Pancreas (tissue), 10 donors: ENCODE measurements at regions not wholly inside any gene's neighbourhood (a gene's known extent, or its start where the extent isn't known, plus 50 kb on each side); places are given as distances from the start of the nearest gene placed in this dataset.

ENCODE experiments used
- ATAC-seq, 4 donors: fragments of 200-7000 bp; cut with Tn5 transposase; one replicate each; pipeline versions ENCODE4 v1.8.0 to v1.9.1; 2020; ENCODE audit warnings: mild to moderate bottlenecking in 4 of 4, moderate library complexity in 4 of 4
- DNase-seq, 6 donors: peaks; one replicate each; pipeline ENCODE4 v3.0.0-alpha.2; 2020
- FAIRE-seq: peaks from 2 replicates; lab custom pipeline; 2012; peaks lifted over from hg19 to GRCh38; lab: Jason Lieb, UNC
- H3K27ac ChIP-seq, 4 donors: fragments of 200-600 bp; sonication (generic); 1 replicate in 3 of 4; 2 replicates in 1 of 4; pipeline versions ENCODE4 v1.5.0 to v1.8.0; 2020
- H3K27me3 ChIP-seq, 4 donors: fragments of 200-600 bp; one replicate each; pipeline ENCODE4 v1.8.0; 2021
- H3K36me3 ChIP-seq, 3 donors: fragments of 200-600 bp; sonication (generic) in 1 of 3; one replicate each; pipeline versions ENCODE4 v1.5.0 to v1.8.0; 2020 to 2021
- H3K4me1 ChIP-seq, 3 donors: fragments of 200-600 bp; one replicate each; pipeline ENCODE4 v1.8.0; 2021
- H3K4me3 ChIP-seq, 4 donors: fragments of 200-600 bp; sonication (generic) in 2 of 4; one replicate each; pipeline versions ENCODE4 v1.5.0 to v1.8.0; 2020 to 2021
- H3K9me3 ChIP-seq, 4 donors: fragments of 200-600 bp; one replicate each; pipeline ENCODE4 v1.8.0; 2021
- CTCF ChIP-seq, 4 donors: fragments of 200-600 bp; sonication (generic) in 3 of 4; IDR thresholded peaks; one replicate each; pipeline versions ENCODE4 v1.5.0 to v1.8.0; 2021; ENCODE audit warnings: antibody characterized with exemption in 4 of 4
- WGBS, 2 donors: extraction: QIAGEN DNeasy Blood & Tissue Kit; methylation state at CpG; one replicate each; pipeline ENCODE4 v1.1.7; 2013; 5-methylcytosine and 5-hydroxymethylcytosine counted together
- intact Hi-C, 3 donors: fragments of 100-400 bp; cut with DNase I; formaldehyde crosslinking; loops; one replicate each; pipeline versions ENCODE4 v1.11.1 to v1.14.2; 2022
- donor health status: healthy with polysubstance abuse.
- donor health status: DM: no; HTN: no; CAD: no; lungs with moderate emphysema.
- donor health status: DM: no; HTN: no; CAD: no.
- donor health status: control.
- donor health status: control.
- donor health status: Bipolar disorder and iron deficiency.
- donor health status: DM: yes; HTN: yes; CAD: no.
- donor health status: DM: no; HTN: no; CAD: no.
- donor health status: DM: no; HTN: no; CAD: no.
- donor health status: DM: yes; HTN: yes; CAD: no.

- Histone ChIP-seq H3K27ac (no peak overlapping the region), H3K27me3 (no peaks in the 10 kb centered on the region), H3K4me3 (no peak overlapping the region), H3K4me1 (no peaks in the 10 kb centered on the region), H3K36me3 (no peaks in the 10 kb centered on the region), H3K9me3 (no peaks in the 10 kb centered on the region)
- ATAC-seq (no peak), FAIRE-seq (no peak), DNase-seq (no peak)
- 89 to 100% methylated on average over 1 of the region's 1 CpG for WGBS, 2 donors
- intact Hi-C loops, result no loop called here
- no peak for TF ChIP-seq CTCF (IDR thresholded peaks at IDR 0.05)
These were observed 77.1 kb upstream of the BCAT1 start for GRCh38 chr12:25025951-25026490.

- no peak overlapping the region for H3K27ac ChIP-seq
- H3K27me3 ChIP-seq, result no peaks in the 10 kb centered on the region
- no peak overlapping the region for H3K4me3 ChIP-seq
- TF ChIP-seq CTCF (IDR thresholded peaks at IDR 0.05), result no peak
- intact Hi-C loops, result no loop called here
- no peaks in the 10 kb centered on the region for H3K36me3 ChIP-seq
- ATAC-seq, result no peak
- FAIRE-seq, result no peak
- H3K4me1 ChIP-seq, result no peaks in the 10 kb centered on the region
- H3K9me3 ChIP-seq, result no peaks in the 10 kb centered on the region
- DNase-seq, result no peak
- WGBS, 2 donors, result 70 to 82% methylated on average over 4 of the region's 4 CpGs
These were observed 76.4 kb upstream of the BCAT1 start for GRCh38 chr12:25025260-25025659.

- no peak for TF ChIP-seq CTCF (IDR thresholded peaks at IDR 0.05)
- Histone ChIP-seq H3K4me1 (no peaks in the 10 kb centered on the region), H3K36me3 (no peaks in the 10 kb centered on the region), H3K27ac (no peak overlapping the region), H3K9me3 (no peaks in the 10 kb centered on the region), H3K4me3 (no peak overlapping the region), H3K27me3 (no peaks in the 10 kb centered on the region)
- FAIRE-seq (no peak), ATAC-seq (no peak), DNase-seq (no peak)
- WGBS, 2 donors, result 77 to 84% methylated on average over 4 of the region's 4 CpGs
- intact Hi-C loops, result no loop called here
These were observed 74.9 kb upstream of the BCAT1 start for GRCh38 chr12:25023808-25024207.

GRCh38 chr12:25020621-25021243, 71.8 kb upstream of the BCAT1 start:
- Histone ChIP-seq H3K27me3 (no peaks in the 10 kb centered on the region), H3K4me1 (no peaks in the 10 kb centered on the region), H3K36me3 (no peaks in the 10 kb centered on the region), H3K9me3 (no peaks in the 10 kb centered on the region), H3K4me3 (no peak overlapping the region), H3K27ac (no peak overlapping the region)
- intact Hi-C loops, result no loop called here
- no peak for TF ChIP-seq CTCF (IDR thresholded peaks at IDR 0.05)
- WGBS, 2 donors, result 83 to 93% methylated on average over 7 of the region's 7 CpGs
- DNase-seq, result no peak
- no peak for FAIRE-seq
- no peak for ATAC-seq

GRCh38 chr12:25018146-25018545, 69.2 kb upstream of the BCAT1 start:
- no peak for ATAC-seq
- WGBS, 2 donors, result 91 to 96% methylated on average over 3 of the region's 3 CpGs
- Histone ChIP-seq H3K36me3 (no peaks in the 10 kb centered on the region), H3K9me3 (no peaks in the 10 kb centered on the region), H3K4me3 (no peak overlapping the region), H3K27ac (no peak overlapping the region), H3K27me3 (no peaks in the 10 kb centered on the region), H3K4me1 (no peaks in the 10 kb centered on the region)
- no peak for DNase-seq
- no peak for FAIRE-seq
- no peak for TF ChIP-seq CTCF (IDR thresholded peaks at IDR 0.05)
- intact Hi-C loops, result no loop called here
